ENCODE measurements at regions not wholly inside any gene's neighbourhood (a gene's known extent, or its start where the extent isn't known, plus 50 kb on each side); places are given as distances from the start of the nearest gene placed in this dataset.

DNA sequence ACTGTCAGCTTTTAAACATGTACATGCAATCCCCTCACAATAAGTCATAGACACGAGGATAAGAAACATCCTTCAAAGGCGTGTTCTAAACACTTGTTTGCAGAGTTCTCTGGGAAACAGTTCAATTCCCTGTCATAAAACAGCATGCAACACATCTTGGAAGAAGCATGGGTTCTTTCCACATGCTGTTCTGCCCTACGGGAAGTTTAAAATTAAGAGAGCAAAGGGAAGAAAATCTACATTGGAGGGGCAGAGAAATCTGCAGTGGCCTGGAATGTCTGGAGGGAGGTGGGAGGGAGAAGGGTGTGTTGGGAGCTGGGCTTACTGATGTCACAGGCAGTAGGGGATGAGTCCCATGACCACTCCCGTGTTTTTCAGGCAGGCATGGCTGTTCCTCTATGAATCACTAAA lies 98.3 kb upstream of the SLC2A1 start:
- WGBS, 2 experiments (ENCODE audit: extremely low coverage in 2 of 2, insufficient read length in 1 of 2) = 0% methylated on average over 1 of the region's 4 CpGs; no CpG with 5 or more reads in 1 of the 2 experiments
- H3K36me3 ChIP-seq (ENCODE audit: control insufficient read depth, insufficient read depth, low read length) = no peaks in the 10 kb centered on the region
- no peak overlapping the region for H2AFZ ChIP-seq (replicated peaks; ENCODE audit: low read length, poor library complexity)
- peaks cover 3 to 4% of the 10 kb centered on the region in 2 experiments; a peak in 1 of 4 replicates for H3K79me1 ChIP-seq (ENCODE audit: low read depth in 1 of 2, low read length in 2 of 2)
- H2BK5ac ChIP-seq (ENCODE audit: low read depth, low read length, poor library complexity, severe bottlenecking) = peak overlapping the region; percentile 93
- H3K9me3 ChIP-seq (ENCODE audit: control insufficient read depth, insufficient read depth, low read length) = no peaks in the 10 kb centered on the region
- H3K4me1 ChIP-seq (ENCODE audit: control insufficient read depth, insufficient read depth, low read length) = peaks cover 38% of the 10 kb centered on the region
- H2BK120ac ChIP-seq (ENCODE audit: low read depth, low read length) = peak overlapping the region; percentile 84
- intact Hi-C loops (cut with micrococcal nuclease) (loop anchor here (1.0 kb wide), 1 partner anchor 99 kb away; the partner anchor contains the start of gene SLC2A1), in situ Hi-C loops (cut with MboI; ENCODE audit: low sequenced_read_pairs) (no loop called here), dilution Hi-C loops (cut with HindIII; ENCODE audit: low sequenced_read_pairs, unreplicated experiment) (no loop called here)
- H2BK20ac ChIP-seq (ENCODE audit: low read depth, low read length) = peak overlapping the region; percentile 92; the same call in 1 of the 2 replicates
- peak overlapping the region; percentile 98 for H3K18ac ChIP-seq (ENCODE audit: low read depth, low read length)
- peaks cover 15% of the 10 kb centered on the region for H3K9me1 ChIP-seq (ENCODE audit: insufficient read depth, low read length)
- no TSS peak for BruUV-seq (replicated peaks)
- 0 out of 2 replicates have a peak overlapping the region, but pooled peaks have one; percentile 3 for H2AK5ac ChIP-seq (ENCODE audit: low read depth, low read length)
- H4K20me1 ChIP-seq (ENCODE audit: insufficient read depth, low read length) = no peaks in the 10 kb centered on the region
- no peak overlapping the region for H2AK9ac ChIP-seq (replicated peaks; ENCODE audit: low read depth, low read length, poor library complexity)
- H4K91ac ChIP-seq (ENCODE audit: insufficient read depth, low read depth, low read length) = peak overlapping the region; percentile 95; the same call in 1 of the 2 replicates
- ChIA-PET POLR2A (ENCODE audit: unreplicated experiment) (no interaction called here), CTCF (interaction anchor here (1.0 kb wide), 1 partner anchor 75 kb away, joined by 3 read pairs; no protein-coding TSS in a partner anchor)
- no peaks in the 10 kb centered on the region for H3K27me3 ChIP-seq (ENCODE audit: control insufficient read depth, insufficient read depth, low read length)
- no peak overlapping the region for H3K4me3 ChIP-seq (ENCODE audit: insufficient read depth, low read depth, low read length)
- H4K5ac ChIP-seq (ENCODE audit: low read depth, low read length) = peak overlapping the region; percentile 98; the same call in 1 of the 2 replicates
- TF ChIP-seq MXI1 (IDR thresholded peaks at IDR 0.05; ENCODE audit: borderline replicate concordance, low read depth, low read length) (peak; percentile 85), RAD21 (IDR thresholded peaks at IDR 0.05; ENCODE audit: low read length) (no peak), BHLHE40 (IDR thresholded peaks at IDR 0.05; ENCODE audit: low read depth, low read length) (peak; percentile 14; the same call in 1 of the 2 replicates), MAZ (IDR thresholded peaks at IDR 0.05; ENCODE audit: borderline replicate concordance, low read depth, low read length) (peak; percentile 45; the same call in 1 of the 2 replicates), MAFK (IDR thresholded peaks at IDR 0.05; ENCODE audit: low read depth, low read length) (no peak), SMC3 (IDR thresholded peaks at IDR 0.05; ENCODE audit: low read depth, low read length) (no peak), RCOR1 (IDR thresholded peaks at IDR 0.05; ENCODE audit: insufficient replicate concordance, low read length) (no peak), CEBPB (IDR thresholded peaks at IDR 0.05; ENCODE audit: low read depth, low read length) (no peak), POLR2A (IDR thresholded peaks at IDR 0.05; ENCODE audit: low read depth, low read length) (no peak), USF2 (IDR thresholded peaks at IDR 0.05; ENCODE audit: low read depth, low read length) (peak; percentile 38; the same call in 1 of the 2 replicates)
- TF ChIP-seq, protein P1, sequence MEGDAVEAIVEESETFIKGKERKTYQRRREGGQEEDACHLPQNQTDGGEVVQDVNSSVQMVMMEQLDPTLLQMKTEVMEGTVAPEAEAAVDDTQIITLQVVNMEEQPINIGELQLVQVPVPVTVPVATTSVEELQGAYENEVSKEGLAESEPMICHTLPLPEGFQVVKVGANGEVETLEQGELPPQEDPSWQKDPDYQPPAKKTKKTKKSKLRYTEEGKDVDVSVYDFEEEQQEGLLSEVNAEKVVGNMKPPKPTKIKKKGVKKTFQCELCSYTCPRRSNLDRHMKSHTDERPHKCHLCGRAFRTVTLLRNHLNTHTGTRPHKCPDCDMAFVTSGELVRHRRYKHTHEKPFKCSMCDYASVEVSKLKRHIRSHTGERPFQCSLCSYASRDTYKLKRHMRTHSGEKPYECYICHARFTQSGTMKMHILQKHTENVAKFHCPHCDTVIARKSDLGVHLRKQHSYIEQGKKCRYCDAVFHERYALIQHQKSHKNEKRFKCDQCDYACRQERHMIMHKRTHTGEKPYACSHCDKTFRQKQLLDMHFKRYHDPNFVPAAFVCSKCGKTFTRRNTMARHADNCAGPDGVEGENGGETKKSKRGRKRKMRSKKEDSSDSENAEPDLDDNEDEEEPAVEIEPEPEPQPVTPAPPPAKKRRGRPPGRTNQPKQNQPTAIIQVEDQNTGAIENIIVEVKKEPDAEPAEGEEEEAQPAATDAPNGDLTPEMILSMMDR (conservative IDR thresholded peaks at IDR 0.05; ENCODE audit: low read depth, low read length) = no peak
- H3K14ac ChIP-seq (replicated peaks; ENCODE audit: low read depth, low read length) = 0 out of 2 replicates have a peak overlapping the region, but pooled peaks have one; percentile 90
- no peak overlapping the region for H3K56ac ChIP-seq (ENCODE audit: extremely low read depth, insufficient read depth, low read length)
- H3K9ac ChIP-seq (ENCODE audit: low read depth, low read length) = no peak overlapping the region
- H3K4ac ChIP-seq (ENCODE audit: low read depth, low read length) = peak overlapping the region; percentile 84; the same call in 1 of the 2 replicates
- ATAC-seq (ENCODE audit: low read depth) (peak; percentile 47), DNase-seq (peak; percentile 65)
- H2BK15ac ChIP-seq (ENCODE audit: low read depth, low read length) = peak overlapping the region; percentile 99; the same call in 1 of the 3 replicates
- H3K4me2 ChIP-seq (ENCODE audit: low read depth, low read length) = peak overlapping the region; percentile 10; the same call in 1 of the 2 replicates
- H4K8ac ChIP-seq (ENCODE audit: low read depth in 2 of 2, low read length in 2 of 2) = peak overlapping the region; percentile 91 to 97; a peak in 1 of 4 replicates
- H3K23ac ChIP-seq (ENCODE audit: low read depth, low read length) = peak overlapping the region; percentile 13; the same call in 1 of the 2 replicates
- H3K27ac ChIP-seq (ENCODE audit: insufficient read depth, low read length) = peak overlapping the region; percentile 87; the same call in 1 of the 2 replicates
